Stromal cell of bone marrow (primary cell): ENCODE measurements at regions not wholly inside any gene's neighbourhood (a gene's known extent, or its start where the extent isn't known, plus 50 kb on each side); places are given as distances from the start of the nearest gene placed in this dataset.
"Not testable (repeated sequence)": the region's sequence is repeated elsewhere in the genome, so short reads cannot be mapped to it uniquely, and the experiment has no call there.

Experiments used
- DNase-seq: peaks from one replicate; pipeline ENCODE4 v3.0.0-alpha.2; 2012; ENCODE audit warnings: low read depth

DNA sequence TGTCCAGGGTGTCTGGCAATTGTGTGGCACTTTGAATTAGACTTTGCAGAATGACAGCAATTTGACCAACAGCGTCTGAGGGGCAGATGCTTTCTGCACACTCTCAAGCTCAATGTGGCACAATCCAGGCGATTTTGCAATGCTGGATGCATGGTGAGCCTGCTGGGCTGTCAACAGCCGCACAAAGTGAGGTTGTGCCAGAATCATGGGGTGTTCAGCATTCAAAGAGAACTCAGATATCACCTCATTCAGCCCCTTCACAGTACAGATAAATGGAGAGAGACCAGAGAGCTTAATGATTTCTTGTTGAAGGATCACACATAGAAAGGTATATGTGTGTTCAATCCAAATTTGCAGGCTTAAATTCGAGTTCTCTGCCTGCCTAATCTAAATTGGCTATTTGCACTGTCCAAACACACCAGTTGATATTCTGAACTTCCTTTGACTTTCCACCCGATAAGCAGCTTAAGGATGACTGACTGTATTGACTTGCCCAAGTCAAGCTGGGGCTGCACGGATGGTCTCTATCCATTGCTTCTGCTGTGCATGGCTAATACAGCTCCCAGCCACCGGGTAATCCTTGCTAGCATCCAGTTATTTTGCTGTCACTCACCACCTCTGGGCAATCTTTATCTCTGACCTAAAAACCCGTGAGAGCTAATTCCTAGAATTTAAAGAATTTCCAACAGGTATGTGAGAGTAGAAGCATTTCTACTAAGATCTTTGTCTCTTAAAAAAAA lies 157.9 kb upstream of the TAS2R1 start:
- no peak for DNase-seq

DNA sequence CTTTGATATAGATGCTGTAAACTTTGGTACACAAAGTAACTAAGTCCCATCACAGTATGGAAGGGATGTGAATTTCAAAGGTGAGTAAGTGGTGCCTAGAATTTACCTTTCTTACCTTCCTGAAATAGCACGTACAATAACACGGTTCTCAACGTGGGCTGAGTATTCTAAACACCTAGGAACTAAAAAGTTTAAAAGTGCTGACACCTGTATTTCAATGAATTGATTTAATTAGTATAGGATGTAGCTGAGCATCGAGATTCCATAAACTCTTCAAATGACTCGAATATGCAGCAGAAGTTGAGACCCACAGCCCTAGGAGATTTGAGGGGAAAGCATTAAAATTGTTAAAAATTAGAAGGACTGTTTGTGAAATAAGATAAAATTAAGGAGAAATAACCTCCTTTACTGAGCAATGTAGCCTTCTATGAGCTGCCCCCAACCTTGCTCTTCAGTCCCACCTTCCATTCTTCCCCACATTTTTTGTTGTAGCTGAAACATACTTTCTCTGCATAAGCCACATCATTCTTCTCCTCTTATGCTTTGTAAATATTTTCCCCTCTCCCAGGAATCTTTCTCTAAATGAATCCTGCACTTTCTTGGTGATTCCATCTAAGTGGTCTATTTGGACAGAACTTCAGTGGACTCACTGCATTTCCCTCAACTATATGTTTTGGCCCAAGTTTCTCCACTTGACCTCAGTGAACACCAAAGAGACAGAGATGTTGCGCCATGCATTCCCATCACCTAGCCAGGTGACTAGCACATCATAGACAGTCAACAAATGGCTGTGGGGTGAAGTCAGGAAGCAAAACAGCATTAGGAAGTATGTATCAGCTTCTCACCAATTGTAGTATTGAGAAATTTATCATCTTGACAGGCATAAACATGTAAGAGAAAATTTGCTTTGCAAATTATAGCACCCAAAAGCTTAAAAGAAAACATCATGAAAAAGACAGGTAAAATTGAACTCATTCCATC lies 156.5 kb upstream of the TAS2R1 start:
- DNase-seq: no peak

- no peak for DNase-seq
These were observed 155.6 kb upstream of the TAS2R1 start for GRCh38 chr5:9785751-9786150.

DNA sequence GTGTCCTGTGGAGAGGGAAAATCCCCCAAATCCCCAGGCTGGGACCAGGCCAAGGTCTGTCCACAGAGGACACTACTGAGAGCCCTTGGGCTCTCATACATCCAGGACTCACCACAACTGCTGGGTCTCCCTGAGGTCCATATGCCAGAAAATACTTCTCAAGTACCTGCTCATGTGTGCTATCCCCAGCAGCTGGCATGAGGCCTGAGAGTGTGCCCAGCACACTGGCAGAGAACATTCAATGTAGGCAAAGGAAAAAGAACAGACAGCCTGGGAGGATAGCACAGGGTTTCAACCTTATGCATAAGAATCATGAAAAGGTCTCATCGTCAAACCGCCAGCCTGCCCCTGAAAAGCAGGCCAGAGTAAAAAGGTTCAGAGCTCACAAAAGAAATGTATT lies 154.1 kb upstream of the TAS2R1 start:
- no peak for DNase-seq

GRCh38 chr5:9782826-9783560 lies 152.8 kb upstream of the TAS2R1 start:
- no peak for DNase-seq

GRCh38 chr5:9781890-9782289 lies 151.7 kb upstream of the TAS2R1 start:
- DNase-seq: no peak

- DNase-seq: no peak
These were observed 151.1 kb upstream of the TAS2R1 start for GRCh38 chr5:9781275-9781674.

- no peak for DNase-seq
These were observed 150.3 kb upstream of the TAS2R1 start for GRCh38 chr5:9780501-9780900.

- DNase-seq: no peak
These were observed 146.4 kb upstream of the TAS2R1 start for GRCh38 chr5:9776525-9776924.

- DNase-seq: no peak
These were observed 145.2 kb upstream of the TAS2R1 start for GRCh38 chr5:9775339-9775738.

DNA sequence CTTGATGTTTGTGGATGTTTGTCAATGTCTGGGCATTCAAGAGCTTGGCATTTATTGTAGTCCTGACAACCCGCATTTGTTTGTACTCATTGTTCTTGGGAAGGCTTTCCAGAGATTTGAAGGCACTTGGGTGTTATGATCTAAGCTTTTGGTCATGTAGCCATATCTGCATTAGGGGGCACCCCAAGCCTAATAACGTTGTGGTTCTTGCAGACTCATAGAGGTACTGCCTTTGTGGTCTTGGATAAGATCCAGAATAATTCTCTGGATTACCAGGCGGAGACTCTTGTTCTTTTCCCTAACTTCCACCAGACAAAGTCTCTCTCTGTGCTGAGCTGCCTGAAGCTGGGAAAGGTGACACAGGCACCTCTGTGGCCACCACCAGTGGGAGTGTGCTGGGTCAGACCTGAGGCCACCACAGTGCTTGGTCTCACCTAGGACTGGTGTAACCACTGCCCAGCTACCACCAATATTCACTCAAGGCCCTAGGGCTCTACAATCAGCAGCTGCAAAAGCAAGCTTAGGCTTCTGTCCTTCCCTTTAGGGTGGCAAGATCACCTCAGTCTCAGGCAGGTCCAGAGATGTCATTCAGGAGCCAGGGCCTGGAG lies 144.4 kb upstream of the TAS2R1 start:
- DNase-seq: no peak

DNA sequence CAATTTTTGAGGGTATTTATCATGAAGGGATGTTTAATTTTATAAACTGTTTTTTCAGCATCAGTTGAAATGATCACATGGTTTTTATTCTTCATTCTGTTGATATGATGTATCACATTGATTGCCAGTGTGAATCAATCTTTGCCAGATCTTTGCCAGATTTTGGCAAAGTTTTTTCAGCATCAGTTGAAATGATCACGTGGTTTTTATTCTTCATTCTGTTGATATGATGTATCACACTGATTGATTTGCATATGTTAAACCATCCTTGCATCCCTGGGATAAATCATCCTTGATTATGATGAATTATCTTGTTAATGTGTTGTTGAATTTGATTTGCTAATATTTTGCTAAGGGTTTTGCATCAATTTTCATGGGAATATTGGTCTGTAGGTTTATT lies 140.9 kb upstream of the TAS2R1 start:
- DNase-seq: no peak

GRCh38 chr5:9766581-9766980 lies 136.4 kb upstream of the TAS2R1 start:
- no peak for DNase-seq

- no peak for DNase-seq
These were observed 135.4 kb upstream of the TAS2R1 start for GRCh38 chr5:9765419-9766140.

- DNase-seq: no peak
These were observed 131.6 kb upstream of the TAS2R1 start for GRCh38 chr5:9761706-9762105.

DNA sequence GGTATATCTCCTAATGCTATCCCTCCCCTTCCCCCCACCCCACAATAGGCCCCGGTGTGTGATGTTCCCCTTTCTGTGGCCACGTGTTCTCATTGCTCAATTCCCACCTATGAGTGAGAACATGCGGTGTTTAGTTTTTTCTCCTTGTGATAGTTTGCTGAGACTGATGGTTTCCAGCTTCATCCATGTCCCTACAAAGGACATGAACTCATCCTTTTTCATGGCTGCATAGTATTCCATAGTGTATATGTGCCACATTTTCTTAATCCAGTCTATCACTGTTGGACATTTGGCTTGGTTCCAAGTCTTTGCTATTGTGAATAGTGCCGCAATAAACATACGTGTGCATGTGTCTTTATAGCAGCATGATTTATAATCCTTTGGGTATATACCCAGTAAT lies 122.5 kb upstream of the TAS2R1 start:
- not testable (repeated sequence) for DNase-seq

- DNase-seq: no peak
These were observed 113.4 kb upstream of the TAS2R1 start for GRCh38 chr5:9743507-9743906.

- no peak for DNase-seq
These were observed 112.7 kb upstream of the TAS2R1 start for GRCh38 chr5:9742848-9743247.

GRCh38 chr5:9739135-9739534 lies 109.0 kb upstream of the TAS2R1 start:
- DNase-seq: no peak

GRCh38 chr5:9737265-9737664 lies 107.1 kb upstream of the TAS2R1 start:
- no peak for DNase-seq

GRCh38 chr5:9733486-9733885 lies 103.3 kb upstream of the TAS2R1 start:
- DNase-seq: no peak
